BJ (cell line): ENCODE measurements at regions not wholly inside any gene's neighbourhood (a gene's known extent, or its start where the extent isn't known, plus 50 kb on each side); places are given as distances from the start of the nearest gene placed in this dataset.

ENCODE experiments used
- CTCF ChIA-PET: fragments of 350-600 bp; formaldehyde crosslinking; extraction: SDS; loops from one replicate; lab custom pipeline; 2021; ENCODE audit warnings: antibody characterized with exemption, inconsistent platforms; lab: Yijun Ruan, JAX
- POLR2A ChIA-PET: fragments of 300-600 bp; sonication (Branson Sonifier 250); formaldehyde crosslinking; extraction: SDS; loops from one replicate; lab custom pipeline; 2021; ENCODE audit warnings: antibody characterized with exemption; lab: Charles Lee
- DNase-seq: peaks from one replicate; pipeline ENCODE4 v3.0.0-alpha.2; 2011; ENCODE audit warnings: low read depth
- H3K27me3 ChIP-seq: 2 replicates; pipeline ENCODE4 v1.6.0; 2011; ENCODE audit warnings: low read length; ENCODE audit not compliant: control insufficient read depth, insufficient read depth
- H3K36me3 ChIP-seq: 2 replicates; pipeline ENCODE4 v1.5.1; 2011; ENCODE audit warnings: low read length; ENCODE audit not compliant: control insufficient read depth, insufficient read depth
- H3K4me3 ChIP-seq: 2 replicates; pipeline ENCODE4 v1.5.1; 2011; ENCODE audit warnings: low read depth, mild to moderate bottlenecking, control low read depth, low read length
- TF ChIP-seq, protein P1 (sequence below): IDR thresholded peaks from 2 replicates; pipeline ENCODE4 v1.5.1; 2011; ENCODE audit warnings: low read depth, mild to moderate bottlenecking, control low read depth, inconsistent platforms, low read length, moderate library complexity; ENCODE audit not compliant: insufficient read depth

DNA sequence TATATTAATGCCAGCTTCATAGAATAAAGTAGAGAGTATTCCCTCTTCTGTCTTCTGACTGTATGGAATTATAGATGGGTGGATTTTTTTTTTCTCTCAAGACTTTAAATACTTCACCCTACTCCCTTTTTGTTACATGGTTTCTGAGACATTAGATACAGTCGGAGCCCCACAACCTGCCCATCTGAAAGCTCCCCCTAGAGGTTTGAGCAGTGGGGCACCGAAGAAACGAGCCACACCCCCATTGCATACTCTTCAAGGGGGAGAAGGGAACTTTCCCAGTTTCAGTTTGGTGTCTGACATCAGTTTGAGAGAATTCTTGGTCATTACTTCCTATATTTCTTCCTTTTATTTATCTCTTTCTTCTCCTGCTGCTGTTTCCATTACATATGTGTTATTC is 437.6 kb upstream of the AGA start:
- TF ChIP-seq, protein P1, sequence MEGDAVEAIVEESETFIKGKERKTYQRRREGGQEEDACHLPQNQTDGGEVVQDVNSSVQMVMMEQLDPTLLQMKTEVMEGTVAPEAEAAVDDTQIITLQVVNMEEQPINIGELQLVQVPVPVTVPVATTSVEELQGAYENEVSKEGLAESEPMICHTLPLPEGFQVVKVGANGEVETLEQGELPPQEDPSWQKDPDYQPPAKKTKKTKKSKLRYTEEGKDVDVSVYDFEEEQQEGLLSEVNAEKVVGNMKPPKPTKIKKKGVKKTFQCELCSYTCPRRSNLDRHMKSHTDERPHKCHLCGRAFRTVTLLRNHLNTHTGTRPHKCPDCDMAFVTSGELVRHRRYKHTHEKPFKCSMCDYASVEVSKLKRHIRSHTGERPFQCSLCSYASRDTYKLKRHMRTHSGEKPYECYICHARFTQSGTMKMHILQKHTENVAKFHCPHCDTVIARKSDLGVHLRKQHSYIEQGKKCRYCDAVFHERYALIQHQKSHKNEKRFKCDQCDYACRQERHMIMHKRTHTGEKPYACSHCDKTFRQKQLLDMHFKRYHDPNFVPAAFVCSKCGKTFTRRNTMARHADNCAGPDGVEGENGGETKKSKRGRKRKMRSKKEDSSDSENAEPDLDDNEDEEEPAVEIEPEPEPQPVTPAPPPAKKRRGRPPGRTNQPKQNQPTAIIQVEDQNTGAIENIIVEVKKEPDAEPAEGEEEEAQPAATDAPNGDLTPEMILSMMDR = no peak
- ChIA-PET POLR2A (no interaction called here), CTCF (no interaction called here)
- Histone ChIP-seq H3K27me3 (no peaks in the 10 kb centered on the region), H3K4me3 (no peak overlapping the region), H3K36me3 (no peaks in the 10 kb centered on the region)
- no peak for DNase-seq

DNA sequence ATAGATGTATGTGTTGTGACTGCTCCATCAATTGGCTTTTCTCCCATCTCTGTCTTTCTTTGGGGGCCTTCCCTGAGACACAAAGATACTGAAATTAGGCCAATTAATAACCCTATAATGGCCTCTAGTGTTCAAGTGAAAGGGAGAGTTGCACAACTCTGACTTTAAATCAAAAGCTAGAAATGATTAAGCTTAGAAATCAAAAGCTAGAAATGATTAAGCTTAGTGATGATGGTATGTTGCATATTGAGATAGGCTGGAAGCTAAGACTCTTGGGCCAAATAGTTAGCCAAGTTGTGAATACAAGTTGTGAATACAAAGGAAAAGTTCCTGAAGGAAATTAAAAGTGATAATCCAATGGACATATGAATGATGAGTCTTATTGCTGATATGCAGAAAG is 452.9 kb upstream of the AGA start:
- TF ChIP-seq, protein P1 = no peak
- H3K27me3 ChIP-seq = no peaks in the 10 kb centered on the region
- no peaks in the 10 kb centered on the region for H3K36me3 ChIP-seq
- ChIA-PET CTCF (no interaction called here), POLR2A (no interaction called here)
- no peak overlapping the region for H3K4me3 ChIP-seq
- DNase-seq = no peak

DNA sequence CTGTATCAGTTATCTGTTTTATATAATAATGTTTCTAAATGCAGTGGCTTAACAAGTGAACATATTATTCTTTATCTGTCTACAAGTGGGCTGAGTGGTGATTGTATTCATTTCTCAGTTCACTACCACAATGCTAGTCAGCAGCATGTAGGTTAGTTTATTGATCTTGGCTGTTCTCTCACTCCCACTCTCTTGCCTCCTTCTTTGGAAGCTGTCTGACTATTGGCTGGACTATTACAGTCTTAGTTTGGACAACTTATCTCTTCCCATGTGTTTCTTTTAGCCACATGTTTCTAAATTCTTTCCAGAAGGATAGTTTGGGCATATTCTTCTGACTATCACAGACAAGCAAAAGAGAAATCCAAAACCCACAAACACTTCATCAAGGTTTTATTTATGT is 459.5 kb upstream of the AGA start:
- ChIA-PET POLR2A (no interaction called here), CTCF (no interaction called here)
- TF ChIP-seq, protein P1 = no peak
- Histone ChIP-seq H3K36me3 (no peaks in the 10 kb centered on the region), H3K27me3 (no peaks in the 10 kb centered on the region), H3K4me3 (no peak overlapping the region)
- no peak for DNase-seq

DNA sequence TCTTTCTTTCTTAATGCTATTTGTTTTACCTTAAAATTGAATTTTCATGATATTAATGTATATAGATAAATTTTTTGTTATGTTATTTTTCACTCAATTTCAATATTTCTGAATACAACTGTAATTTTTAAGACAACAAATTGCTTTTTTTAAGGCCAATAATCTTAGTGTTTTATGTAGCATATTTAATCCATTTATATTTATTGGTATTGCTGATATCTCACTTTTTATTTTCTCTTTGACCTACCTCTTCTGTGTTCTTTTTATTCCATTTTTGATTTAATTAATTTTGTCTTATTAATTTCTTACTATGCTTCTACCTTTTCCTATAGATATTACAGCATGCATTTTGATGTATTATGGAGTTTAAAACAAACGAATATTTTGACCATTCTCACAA is 460.1 kb upstream of the AGA start:
- CTCF ChIA-PET = no interaction called here
- POLR2A ChIA-PET = no interaction called here
- Histone ChIP-seq H3K27me3 (no peaks in the 10 kb centered on the region), H3K36me3 (no peaks in the 10 kb centered on the region), H3K4me3 (no peak overlapping the region)
- DNase-seq = no peak
- TF ChIP-seq, protein P1 = no peak

DNA sequence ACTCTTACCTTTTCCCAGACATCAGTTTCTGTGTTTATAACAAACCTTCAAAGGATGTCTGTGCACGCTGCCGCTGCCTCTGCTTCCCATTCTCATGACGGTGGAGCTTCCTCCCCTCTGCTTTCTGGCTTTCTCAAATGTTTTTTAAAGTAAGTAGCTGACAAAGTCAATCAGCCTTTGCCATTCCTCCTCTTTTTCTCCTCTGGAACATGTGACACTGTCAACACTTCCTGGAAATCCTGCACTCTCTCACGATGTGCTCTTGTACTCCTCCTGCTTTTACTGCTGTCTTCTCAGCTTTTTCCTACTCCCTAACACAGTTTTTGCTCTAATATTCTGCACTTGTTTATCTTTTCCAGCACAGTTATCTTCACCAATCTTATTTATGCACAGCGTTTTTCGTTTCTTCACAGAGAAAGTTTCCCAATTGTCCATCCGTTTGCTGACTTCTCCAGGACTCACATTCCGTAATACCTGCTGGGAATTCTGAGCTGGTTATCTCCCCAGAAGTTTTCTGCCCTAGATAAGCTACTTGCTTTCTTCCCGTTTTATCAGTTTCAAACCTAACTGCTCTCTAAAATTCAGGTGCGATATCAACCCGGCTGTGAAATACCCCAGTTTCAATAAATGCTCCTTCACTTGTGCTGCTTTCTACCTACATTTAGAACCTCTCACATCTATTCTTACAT is 465.6 kb upstream of the AGA start:
- Histone ChIP-seq H3K27me3 (no peaks in the 10 kb centered on the region), H3K36me3 (no peaks in the 10 kb centered on the region), H3K4me3 (no peak overlapping the region)
- CTCF ChIA-PET = no interaction called here
- POLR2A ChIA-PET = no interaction called here
- TF ChIP-seq, protein P1 = no peak
- DNase-seq = no peak
